ENCODE measurements at regions not wholly inside any gene's neighbourhood (a gene's known extent, or its start where the extent isn't known, plus 50 kb on each side); places are given as distances from the start of the nearest gene placed in this dataset.
A peak's percentile ranks its signal among the peaks of the same experiment; 100 is the strongest.
"Not testable (repeated sequence)": the region's sequence is repeated elsewhere in the genome, so short reads cannot be mapped to it uniquely, and the experiment has no call there.

DNA sequence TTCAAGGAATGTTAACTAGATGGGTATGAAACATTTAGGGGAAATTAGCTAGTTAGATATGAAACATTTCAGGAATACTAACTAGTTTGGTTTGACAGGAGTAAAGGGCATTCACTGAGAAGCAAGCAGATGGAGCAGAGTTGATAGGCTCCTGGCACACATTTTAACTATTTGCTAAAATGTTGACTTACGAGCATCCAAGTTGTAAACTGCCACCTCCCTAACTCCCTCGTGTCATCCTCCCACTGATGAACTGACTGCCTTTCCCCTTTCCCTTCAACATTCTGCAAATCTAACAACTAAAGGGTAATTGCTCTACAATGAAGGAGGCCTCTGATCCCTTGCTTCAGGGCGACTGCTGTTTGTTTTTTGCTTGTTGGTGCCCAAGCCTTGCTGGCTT is 580.4 kb upstream of the FAM98A start:
- no peak for DNase-seq (ENCODE audit: low spot score)

DNA sequence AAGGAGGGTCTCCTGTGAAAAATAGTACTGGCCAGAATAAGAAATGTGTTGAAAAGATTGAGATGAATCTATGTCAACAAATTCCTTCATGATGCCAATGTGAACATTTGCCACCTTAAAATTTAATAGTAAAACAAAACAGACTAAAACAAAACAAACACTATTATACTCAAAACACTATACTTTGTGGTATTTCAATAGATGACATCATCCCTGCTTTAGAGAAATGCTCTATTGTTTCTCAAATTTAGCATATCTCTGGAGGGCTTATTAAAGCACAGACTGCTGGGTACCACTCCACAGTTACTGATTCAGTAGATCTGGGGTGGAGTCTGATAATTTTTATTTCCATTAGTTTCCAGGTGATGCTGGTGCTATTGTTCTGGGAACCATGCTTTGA is 579.4 kb upstream of the FAM98A start:
- no peak for DNase-seq (ENCODE audit: low spot score)

DNA sequence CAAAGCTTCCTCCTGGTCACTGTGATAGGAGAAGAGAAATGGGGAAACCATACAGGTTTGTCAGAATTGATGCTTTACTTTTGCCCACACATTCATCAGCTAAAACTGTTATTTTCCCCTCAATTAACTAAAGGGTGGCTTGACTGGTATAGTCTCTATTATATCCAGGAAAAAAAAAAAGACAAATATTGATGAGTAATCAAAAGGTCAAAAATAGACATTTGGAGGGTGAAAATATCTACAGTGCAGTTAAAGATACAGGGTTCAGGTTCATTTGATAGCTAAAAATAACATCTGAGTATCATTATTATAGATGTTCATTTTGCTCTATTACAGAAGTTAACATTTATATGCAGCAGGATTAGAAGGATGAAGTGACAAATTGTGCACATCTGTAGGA is 577.6 kb upstream of the FAM98A start:
- no peak for DNase-seq (ENCODE audit: low spot score)

DNA sequence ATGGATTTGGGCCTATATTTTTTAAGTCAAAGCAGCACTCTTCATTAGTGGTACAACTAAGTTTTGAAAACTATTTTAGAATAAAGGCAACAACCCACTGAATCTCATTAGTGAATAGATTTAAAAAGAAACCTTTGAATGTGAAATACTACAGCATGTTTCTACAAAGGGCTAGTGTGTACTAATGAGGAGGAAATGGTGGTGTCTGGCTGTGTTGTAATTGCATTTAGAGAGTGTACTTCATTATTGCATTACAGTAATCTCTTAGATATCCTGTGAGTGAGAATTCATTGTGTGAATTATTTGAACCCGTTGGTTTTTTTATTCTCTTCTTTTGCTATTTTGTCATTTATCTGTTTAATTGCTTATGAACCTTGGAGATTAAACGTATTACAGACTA is 575.4 kb upstream of the FAM98A start:
- no peak for DNase-seq (ENCODE audit: low spot score)

DNA sequence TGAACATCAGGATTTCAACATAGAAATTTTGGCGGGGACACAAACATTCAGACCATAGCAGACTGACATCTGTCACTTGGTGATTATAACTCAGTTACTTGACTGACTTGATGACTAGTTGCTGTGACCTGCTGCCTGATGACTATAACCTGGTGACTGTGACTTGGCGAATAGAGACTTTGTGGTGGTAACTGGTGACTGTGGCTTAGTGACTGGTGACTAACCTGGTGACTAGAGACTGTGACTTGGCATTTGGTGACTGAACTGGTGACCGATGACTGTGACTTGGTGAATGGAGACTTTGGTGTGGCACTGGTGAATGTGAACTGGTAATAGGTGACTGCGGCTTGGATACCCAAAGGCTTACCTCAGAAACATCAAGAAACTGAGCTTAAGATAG is 563.1 kb upstream of the FAM98A start:
- no peak for DNase-seq (ENCODE audit: low spot score)

DNA sequence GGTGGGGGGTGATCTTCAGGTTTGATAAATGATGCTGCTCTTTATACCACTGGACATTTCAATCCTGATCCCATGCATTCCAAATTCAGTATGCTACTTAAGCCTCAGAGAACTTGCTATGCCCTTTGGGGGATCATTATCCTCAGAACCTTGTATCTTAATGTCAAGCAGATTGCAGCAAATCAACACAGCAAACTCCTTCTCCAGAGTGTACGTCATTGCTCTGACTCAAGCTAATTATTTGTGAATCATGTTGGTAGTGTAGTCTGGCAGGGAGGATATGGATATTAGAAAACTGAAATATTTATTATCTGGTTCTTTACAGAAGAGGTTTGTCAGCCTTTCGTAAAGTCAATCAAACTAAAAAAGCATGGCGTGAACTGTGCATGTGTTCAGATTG is 562.5 kb upstream of the FAM98A start:
- DNase-seq (ENCODE audit: low spot score) = no peak

DNA sequence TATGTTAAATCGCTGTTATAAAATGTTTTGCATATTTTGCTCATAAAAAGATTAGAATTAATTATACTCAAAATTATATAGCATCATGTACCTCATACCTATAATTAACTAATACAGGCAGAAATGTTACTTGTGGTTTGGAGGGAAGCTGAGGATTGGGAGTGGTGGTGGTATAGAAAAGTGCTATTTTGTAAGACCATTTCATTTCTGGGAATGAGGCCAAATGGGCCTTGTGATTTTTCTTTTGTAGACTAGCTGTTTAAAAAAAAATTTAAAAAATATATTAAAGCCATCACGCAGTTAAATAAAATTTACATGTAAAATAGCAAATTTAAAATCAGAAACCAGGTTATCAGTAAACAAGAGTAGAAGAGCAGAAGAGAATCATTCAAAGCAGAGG is 560.8 kb upstream of the FAM98A start:
- DNase-seq (ENCODE audit: low spot score) = no peak

DNA sequence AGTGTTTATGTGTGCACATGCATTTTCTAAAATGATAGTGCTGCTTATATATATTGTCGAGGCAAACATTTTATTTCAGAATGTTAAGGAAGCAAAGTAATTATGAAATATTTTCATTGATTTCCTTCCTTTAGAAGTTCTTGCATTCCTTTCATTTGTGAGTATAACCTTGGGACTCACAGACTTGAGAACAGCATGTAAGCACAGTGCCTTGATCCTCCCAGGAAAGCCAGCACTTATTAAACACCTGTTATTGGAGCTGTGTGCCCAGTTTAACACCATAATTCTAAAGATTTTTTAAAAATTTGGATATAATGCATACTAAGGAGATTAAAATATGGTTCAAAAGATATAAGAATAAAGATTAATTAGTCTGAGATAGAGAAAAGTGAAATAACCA is 554.4 kb upstream of the FAM98A start:
- DNase-seq (ENCODE audit: low spot score) = no peak

DNA sequence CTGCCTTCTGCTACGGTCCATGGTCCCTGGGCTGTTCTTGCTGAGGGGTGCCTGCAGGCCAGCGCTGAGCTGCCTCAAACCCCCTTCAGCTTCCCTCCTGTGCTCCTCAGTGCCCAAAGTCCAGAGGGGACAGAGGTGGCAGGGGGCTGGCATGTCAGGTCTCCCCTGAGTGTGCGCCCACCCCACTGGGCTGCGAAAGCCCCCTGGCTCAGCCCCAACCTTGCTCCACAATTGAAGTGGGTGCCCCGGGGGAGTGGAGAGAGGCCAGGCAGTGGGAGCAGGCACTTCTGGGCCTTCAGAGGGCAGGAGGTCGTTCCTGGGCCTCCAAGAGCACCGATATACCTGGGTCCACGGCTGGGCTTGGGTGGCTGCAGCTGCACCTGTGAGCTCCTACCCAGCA is 548.7 kb upstream of the FAM98A start:
- no peak for DNase-seq (ENCODE audit: low spot score)

DNA sequence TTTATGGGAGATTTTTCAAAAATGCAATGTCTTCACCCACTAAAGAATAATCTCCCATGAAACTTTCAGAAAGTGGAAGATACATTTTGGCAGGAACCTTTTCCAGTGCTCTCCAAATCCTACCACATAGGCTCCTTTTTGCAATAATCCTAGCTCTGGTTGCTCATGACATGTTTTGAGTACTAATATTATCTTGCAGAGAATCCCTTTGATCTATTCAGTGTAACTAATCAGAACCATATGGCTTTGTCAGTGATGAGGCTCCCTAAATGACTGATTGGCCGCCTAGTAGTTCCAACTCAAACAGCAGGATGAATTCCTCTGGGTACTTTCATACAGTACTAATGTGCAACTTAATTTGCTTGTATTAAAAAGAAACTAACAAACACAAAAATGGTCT is 544.0 kb upstream of the FAM98A start:
- DNase-seq (ENCODE audit: low spot score) = no peak

DNA sequence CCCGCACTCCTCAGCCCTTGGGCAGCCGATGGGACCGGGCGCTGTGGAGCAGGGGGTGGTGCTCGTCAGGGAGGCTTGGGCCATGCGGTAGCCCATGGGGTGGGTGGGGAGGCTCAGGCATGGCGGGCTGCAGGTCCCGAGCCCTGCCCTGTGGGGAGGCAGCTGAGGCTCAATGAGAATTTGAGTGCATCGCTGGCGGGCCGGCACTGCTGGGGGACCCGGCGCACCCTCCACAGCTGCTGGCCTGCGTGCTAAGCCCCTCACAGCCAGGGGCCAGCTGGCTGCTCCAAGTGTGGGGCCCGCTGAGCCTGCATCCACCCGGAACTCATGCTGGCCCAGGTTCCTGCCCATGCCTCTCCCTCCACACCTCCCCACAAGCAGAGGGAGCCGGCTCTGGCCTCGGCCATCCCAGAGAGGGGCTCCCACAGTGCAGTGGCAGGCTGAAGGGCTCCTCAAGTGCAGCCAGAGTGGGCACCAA is 543.5 kb upstream of the FAM98A start:
- DNase-seq (ENCODE audit: low spot score) = not testable (repeated sequence)

DNA sequence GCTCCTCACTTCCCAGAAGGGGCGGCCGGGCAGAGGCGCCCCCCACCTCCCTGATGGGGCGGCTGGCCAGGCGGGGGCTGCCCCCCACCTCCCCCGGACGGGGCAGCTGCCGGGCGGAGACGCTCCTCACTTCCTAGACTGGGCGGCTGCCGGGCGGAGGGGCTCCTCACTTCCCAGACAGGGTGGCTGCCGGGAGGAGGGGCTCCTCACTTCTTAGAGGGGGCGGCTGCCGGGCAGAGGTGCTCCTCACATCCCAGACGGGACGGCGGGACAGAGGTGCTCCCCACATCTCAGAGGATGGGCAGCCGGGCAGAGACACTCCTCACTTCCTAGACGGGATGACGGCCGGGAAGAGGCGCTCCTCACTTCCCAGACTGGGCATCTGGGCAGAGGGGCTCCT is 534.0 kb upstream of the FAM98A start:
- not testable (repeated sequence) for DNase-seq (ENCODE audit: low spot score)

DNA sequence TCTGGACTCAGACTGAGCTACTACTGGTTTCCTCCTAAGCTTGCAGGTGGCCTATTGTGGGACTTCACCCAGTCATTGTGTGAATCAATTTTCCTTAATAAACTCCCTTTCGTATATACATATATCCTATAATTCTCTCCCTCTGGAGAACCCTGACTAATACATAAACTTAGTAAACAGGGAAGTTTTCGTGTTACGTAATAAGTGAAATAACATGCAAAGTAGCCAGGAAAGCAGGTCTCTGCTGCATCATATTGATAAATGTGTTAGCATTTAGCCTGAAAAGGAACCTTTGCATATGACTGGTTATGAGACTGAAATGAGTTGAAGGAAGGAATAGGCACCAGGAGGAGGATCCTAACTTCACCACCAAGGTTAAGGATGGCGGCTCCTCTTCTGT is 527.2 kb upstream of the FAM98A start:
- no peak for DNase-seq (ENCODE audit: low spot score)

DNA sequence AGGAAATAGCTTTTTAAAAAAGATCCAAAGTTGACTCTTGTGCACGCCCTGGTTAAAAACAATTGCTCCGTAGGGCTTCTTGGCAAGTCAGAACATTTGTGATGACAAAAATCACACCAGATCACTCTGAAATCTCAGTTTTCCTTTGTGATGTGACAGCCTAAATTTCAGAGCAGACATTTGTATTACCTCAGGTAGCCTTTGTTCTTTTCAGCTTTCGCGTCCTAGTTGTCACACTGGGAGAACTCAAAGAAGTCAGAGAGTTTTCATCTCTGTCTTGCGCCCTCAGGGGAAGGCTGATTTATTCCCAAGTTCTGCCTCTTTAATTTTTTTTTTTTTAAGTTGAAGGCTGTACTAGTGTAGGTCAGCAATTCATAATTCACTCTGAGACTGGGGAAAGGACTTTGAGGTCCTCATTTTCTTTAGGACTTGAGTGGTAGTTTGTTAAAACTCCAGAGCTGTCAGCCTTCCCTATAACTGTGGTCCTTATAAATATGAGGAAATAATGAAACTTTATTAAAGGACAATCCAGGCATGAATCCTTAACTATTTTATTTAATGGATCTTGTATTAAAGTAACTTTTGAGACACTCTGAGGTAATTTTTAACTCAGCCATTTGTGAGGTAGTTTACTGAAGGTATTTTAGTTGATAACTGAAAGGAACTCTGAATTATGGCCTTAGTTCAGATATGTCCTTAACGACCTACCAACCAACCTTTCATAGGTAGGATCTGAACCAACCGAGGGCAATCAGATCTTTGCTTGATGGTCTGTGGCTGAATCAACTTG is 525.1 kb upstream of the FAM98A start:
- DNase-seq (ENCODE audit: low spot score) = no peak

DNA sequence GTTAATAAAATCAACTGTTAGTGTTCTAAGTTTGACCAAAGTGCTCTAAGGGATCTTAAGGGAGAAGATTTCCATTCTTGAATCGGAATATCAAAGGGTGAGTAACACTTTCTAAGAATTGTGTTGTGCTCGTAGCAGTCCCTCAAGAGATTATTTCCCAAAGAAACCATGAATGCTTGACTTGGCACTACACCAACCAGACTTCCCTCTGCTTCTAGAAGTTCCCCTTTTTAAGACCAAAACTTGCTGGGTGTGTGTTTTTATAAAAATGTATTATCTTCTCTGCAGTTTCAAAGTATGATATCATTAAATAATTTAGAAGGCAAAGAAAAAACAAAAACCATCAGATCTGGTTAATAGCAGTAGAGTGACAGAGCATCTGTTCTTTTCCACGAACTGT is 522.0 kb upstream of the FAM98A start:
- no peak for DNase-seq (ENCODE audit: low spot score)

DNA sequence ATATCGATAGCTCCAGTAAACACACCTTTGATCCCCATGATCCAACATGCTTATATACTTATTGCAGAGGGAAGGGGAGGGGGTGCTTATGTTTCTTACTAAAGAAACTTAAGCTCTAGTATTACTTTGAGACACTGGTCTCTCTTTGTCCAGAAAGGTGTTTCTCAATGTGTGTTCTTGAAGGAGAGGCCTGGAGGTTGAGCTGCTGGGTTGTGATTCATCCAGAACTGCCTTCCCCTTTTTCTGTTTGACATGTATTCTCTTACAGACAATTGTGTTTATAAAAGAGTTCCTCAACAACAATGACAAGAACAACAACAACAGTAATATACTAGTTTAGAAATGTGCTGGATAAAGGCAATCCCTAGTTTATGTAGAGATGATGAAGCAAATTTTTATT is 516.0 kb upstream of the FAM98A start:
- DNase-seq (ENCODE audit: low spot score) = no peak

DNA sequence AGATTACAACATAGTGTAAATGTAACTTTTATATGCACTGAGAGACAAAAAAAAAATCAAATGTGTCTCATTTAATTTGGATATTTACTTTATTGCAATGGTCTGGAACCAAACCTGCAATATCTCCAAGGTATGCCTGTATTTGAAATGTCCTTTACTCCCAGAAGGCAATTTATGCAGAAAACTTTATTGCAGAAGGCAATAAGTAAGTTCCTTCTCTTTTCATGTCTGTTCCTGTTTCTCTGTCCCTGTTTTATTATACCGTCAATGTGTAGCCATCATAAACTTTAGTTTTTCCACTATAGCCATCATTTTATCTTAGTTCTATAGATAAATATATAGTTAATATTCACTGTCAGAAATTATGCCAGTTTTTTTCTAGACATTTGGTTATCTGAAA is 513.1 kb upstream of the FAM98A start:
- no peak for DNase-seq (ENCODE audit: low spot score)

DNA sequence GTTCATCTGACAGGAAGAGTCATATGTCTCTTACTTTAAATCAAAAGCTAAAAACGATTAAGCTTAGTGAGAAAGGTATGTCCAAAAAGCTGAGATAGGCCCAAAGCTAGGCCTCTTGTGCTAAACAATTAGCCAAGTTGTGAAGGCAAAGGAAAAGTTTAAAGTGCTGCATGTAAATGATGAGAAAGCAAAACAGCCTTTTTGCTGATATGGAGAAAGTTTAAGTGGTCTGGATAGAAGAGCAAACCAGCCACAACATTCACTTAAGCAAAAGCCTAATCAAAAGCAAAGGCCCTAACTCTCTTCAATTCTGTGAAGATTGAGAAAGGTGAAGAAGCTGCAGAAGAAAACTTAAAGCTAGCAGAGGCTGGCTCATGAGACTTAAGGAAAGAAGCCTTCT is 511.3 kb upstream of the FAM98A start:
- no peak for DNase-seq (ENCODE audit: low spot score)

DNA sequence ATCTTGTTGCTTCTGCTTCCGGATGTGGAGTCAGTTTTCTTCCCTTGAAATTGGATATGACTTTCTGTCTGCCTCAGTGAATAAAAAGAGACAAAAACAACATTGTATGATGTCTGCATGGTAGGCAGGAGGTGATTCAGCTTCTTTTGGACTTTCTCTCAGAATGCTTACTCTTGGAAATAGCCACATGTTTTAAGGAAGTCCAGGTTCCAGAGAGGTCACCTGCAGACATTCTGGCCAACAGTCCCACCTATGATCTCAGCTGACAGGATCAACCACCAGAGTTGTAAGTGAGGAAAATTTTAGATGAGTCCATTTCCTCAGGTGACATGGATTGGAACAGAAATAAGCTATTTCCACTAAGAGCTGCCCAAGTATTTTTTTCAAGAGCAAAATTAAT is 508.7 kb upstream of the FAM98A start:
- DNase-seq (ENCODE audit: low spot score) = no peak

DNA sequence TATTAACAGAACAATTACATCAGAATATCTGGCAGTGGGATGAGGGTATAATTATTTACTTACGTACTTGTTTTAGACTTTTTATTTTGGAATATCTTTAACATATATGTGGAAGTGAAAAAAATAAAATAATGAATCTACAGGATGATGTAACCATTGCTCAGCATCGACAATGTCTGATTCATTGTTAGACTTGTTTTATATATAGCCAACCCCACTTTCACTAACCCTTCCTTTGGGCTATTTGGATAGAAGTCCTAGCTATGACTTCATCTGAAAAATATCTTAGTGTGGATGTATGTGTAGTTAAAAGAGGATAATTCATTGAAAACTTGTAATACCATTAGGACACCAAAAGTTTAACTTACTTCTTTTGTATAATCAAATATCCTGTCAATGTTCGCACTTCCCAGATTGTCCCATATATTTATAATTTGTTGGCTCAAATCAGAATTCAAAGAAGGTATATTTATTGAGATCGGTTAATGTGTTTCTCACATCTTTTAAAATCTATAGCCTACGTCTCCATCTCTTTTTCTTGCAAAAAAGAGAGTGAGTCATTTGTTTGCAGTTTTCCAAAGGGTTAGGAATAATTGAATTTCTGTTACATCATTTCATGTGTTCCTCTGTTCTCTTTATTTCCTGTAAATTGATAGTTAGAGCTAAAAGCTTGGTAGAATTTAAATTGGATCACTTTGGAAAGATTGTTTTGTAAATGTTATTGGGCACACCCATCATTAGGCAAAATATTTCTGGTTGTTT is 506.1 kb upstream of the FAM98A start:
- DNase-seq (ENCODE audit: low spot score) = peak; percentile 17

DNA sequence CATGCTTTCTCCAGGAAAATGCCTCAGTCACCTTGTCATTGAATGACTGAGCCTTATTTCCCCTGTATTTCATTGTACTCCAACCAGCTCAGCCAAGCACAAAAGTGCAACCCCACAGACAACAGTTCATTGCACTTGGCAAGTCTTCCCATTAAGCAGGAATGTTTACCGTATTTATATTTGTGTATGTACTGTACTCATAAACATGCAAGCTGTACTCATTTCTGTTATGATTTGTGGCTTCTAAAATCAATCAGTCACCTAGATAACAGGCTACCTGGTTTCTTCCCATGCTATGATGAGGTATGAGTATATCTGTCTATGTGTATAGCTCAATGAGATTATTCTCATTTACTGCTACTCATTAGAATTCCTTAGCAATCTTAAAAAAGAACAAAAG is 505.5 kb upstream of the FAM98A start:
- DNase-seq (ENCODE audit: low spot score) = no peak

DNA sequence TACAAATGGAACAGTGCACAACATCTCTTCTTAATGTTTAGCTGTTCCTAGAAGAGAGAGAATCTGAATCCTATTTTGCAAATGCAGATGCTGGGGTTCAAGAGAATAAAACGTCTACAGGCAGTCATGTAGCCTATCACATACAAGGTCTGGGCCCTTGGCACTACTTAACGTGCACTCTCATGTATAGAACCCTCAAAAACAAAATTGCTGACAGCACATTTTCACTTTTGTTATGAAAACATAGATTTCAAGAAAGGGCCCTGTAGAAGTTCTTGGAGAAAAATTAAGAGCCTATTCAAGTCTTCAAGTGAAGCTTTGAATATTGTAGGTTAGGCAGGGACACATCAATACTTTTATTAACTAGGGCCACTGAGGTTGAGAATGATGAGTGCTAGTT is 504.3 kb upstream of the FAM98A start:
- DNase-seq (ENCODE audit: low spot score) = no peak

DNA sequence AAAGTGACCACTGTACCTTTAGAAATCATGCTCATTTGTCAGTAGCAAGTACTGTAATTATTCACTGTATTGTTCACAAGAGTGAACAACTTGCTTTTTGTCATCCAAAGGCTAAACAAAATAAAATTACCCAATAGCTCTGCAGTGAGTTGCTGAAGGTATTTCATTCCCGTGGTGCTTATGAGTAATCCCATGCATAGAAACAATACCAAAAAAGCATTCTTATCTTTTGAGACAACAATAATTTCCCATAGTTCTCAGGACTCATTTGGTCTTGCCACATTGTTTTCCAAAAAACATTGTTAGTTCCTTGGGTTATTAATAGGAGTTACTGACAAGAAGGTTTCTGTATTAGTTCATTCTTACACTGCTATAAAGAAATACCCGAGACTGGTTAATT is 503.2 kb upstream of the FAM98A start:
- peak; percentile 12 for DNase-seq (ENCODE audit: low spot score)

DNA sequence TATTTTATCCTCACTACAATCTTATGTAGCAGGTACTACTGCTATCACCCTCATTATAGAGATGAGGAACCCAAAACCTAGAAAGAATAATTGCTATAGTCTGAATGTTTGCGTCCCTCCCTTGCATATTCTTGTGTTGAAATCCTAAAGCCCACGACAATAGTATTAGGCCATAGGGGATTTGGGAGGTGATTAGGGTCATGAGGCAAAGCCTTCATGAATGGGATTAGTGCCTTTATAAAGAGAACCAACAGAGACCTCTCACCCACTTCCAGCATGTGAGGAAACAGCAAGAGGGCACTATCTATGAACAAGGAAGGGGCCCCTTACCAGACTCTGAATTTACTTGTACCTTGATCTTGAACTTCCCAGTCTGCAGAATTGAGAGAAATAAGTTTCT is 500.3 kb upstream of the FAM98A start:
- DNase-seq (ENCODE audit: low spot score) = no peak

All from AG20443 (cell line).